ENCODE measurements at regions not wholly inside any gene's neighbourhood (a gene's known extent, or its start where the extent isn't known, plus 50 kb on each side); places are given as distances from the start of the nearest gene placed in this dataset.

GRCh38 chrX:9352243-9352642 lies 112.6 kb upstream of the TBL1X start:
- TF ChIP-seq POLR2A (IDR thresholded peaks at IDR 0.05) = no peak
- no peak for TF ChIP-seq CTCF (IDR thresholded peaks at IDR 0.05 in 4 of 5, conservative IDR thresholded peaks at IDR 0.05 in 1 of 5)

Measured in gastrocnemius medialis (tissue), 4 donors.